K562 (cell line): ENCODE measurements at regions not wholly inside any gene's neighbourhood (a gene's known extent, or its start where the extent isn't known, plus 50 kb on each side); places are given as distances from the start of the nearest gene placed in this dataset.

Experiments
- ATAC-seq: fragments of 200-7000 bp; cut with Tn5 transposase; 3 replicates; pipeline ENCODE4 v1.9.1; 2020; ENCODE audit warnings: moderate library complexity
- BruUV-seq: library from RNA; stranded (reverse); fragments of 400-500 nt; replicated peaks from 2 replicates; lab custom pipeline; 2021; lab: Mats Ljungman, UMichigan
- CTCF ChIA-PET: fragments of 300-600 bp; formaldehyde crosslinking; extraction: SDS; loops from one replicate; lab custom pipeline; 2021; ENCODE audit warnings: low intra/inter-chr PET ratio; lab: Yijun Ruan, JAX
- POLR2A ChIA-PET: fragments of 300-600, 350-650 bp; sonication (Branson Sonifier 250); formaldehyde crosslinking; extraction: SDS; loops from one replicate; lab custom pipeline; 2021; ENCODE audit warnings: antibody characterized with exemption, inconsistent platforms; lab: Yijun Ruan, JAX
- DNase-seq, 4 experiments: peaks; one replicate each; pipeline versions ENCODE4 v3.0.0 to v3.0.0-alpha.2; 2011 to 2018; ENCODE audit warnings: low spot score in 3 of 4, mixed read lengths in 3 of 4; ENCODE audit errors: extremely low read depth in 1 of 4
- FAIRE-seq: peaks from 2 replicates; lab custom pipeline; 2011; peaks lifted over from hg19 to GRCh38; lab: Jason Lieb, UNC
- H2AFZ ChIP-seq: 2 replicates; pipeline ENCODE4 v1.6.0; 2011; ENCODE audit warnings: low read depth, low read length, control low read depth, inconsistent platforms
- H3K27ac ChIP-seq: fragments of 200-600 bp; 3 replicates; pipeline ENCODE4 v1.8.0; 2011; ENCODE audit warnings: low read depth, mild to moderate bottlenecking, control low read depth, inconsistent platforms, low read length, moderate library complexity, mixed read lengths; ENCODE audit errors: extremely low read depth
- H3K27me3 ChIP-seq, 2 experiments: fragments of 300-600 bp in 1 of 2; 2 replicates in 1 of 2; 3 replicates in 1 of 2; pipeline versions ENCODE4 v1.6.0 to v1.8.0; 2011; ENCODE audit warnings: inconsistent platforms in 2 of 2, low read length in 2 of 2, mild to moderate bottlenecking in 1 of 2, mixed read lengths in 1 of 2, moderate library complexity in 1 of 2; ENCODE audit not compliant: control insufficient read depth in 2 of 2, insufficient read depth in 2 of 2
- H3K36me3 ChIP-seq: fragments of 300-600 bp; 3 replicates; pipeline ENCODE4 v1.8.0; 2011; ENCODE audit warnings: mild to moderate bottlenecking, low read length, inconsistent platforms; ENCODE audit not compliant: control insufficient read depth, insufficient read depth
- H3K4me1 ChIP-seq, 2 experiments: fragments of 200-600 bp in 1 of 2; replicated peaks in 1 of 2; 2 replicates in 1 of 2; 3 replicates in 1 of 2; pipeline versions ENCODE4 v1.5.1 to v1.8.0; 2011; ENCODE audit warnings: inconsistent platforms in 2 of 2, low read length in 2 of 2, mild to moderate bottlenecking in 1 of 2, mixed read lengths in 1 of 2, moderate library complexity in 1 of 2; ENCODE audit not compliant: control insufficient read depth in 2 of 2, insufficient read depth in 2 of 2
- H3K4me2 ChIP-seq: 2 replicates; pipeline ENCODE4 v1.6.1; 2011; ENCODE audit warnings: low read length, control low read depth, inconsistent platforms, mixed read lengths; ENCODE audit not compliant: insufficient read depth
- H3K4me3 ChIP-seq: fragments of 200-600 bp; sonication (generic), shearing (Covaris generic); 2 replicates; pipeline ENCODE4 v1.5.1; 2016; ENCODE audit warnings: control low read depth, inconsistent platforms
- H3K79me2 ChIP-seq: fragments of 200-600 bp; 3 replicates; pipeline ENCODE4 v1.8.0; 2011; ENCODE audit warnings: low read length, inconsistent platforms; ENCODE audit not compliant: control insufficient read depth, insufficient read depth
- H3K9ac ChIP-seq, 2 experiments: 2 replicates each; pipeline versions ENCODE4 v1.6.0 to v1.6.1; 2011; ENCODE audit warnings: low read depth in 2 of 2, low read length in 2 of 2, control low read depth in 1 of 2, inconsistent platforms in 1 of 2, mild to moderate bottlenecking in 1 of 2, mixed read lengths in 1 of 2; ENCODE audit not compliant: insufficient read depth in 1 of 2
- H3K9me1 ChIP-seq: one replicate; pipeline ENCODE4 v1.6.0; 2011; ENCODE audit warnings: inconsistent platforms, mild to moderate bottlenecking, low read length, moderate library complexity; ENCODE audit not compliant: control insufficient read depth, insufficient read depth
- H3K9me3 ChIP-seq: replicated peaks from 2 replicates; pipeline ENCODE4 v1.5.1; 2011; ENCODE audit warnings: low read depth, low read length, inconsistent platforms; ENCODE audit not compliant: control insufficient read depth, insufficient read depth
- H4K20me1 ChIP-seq: replicated peaks from 2 replicates; pipeline ENCODE4 v1.6.1; 2011; ENCODE audit warnings: low read length, inconsistent platforms, mixed read lengths; ENCODE audit not compliant: control insufficient read depth, insufficient read depth
- ARID3A ChIP-seq: IDR thresholded peaks from 2 replicates; pipeline ENCODE4 v1.6.1; 2012; ENCODE audit warnings: low read depth, low read length, improper control_type of control experiment, borderline replicate concordance
- BHLHE40 ChIP-seq: IDR thresholded peaks from 2 replicates; pipeline ENCODE4 v1.6.1; 2011; ENCODE audit warnings: low read length, improper control_type of control experiment
- BRD9 ChIP-seq: fragments of 450-650 bp; IDR thresholded peaks from 2 replicates; pipeline ENCODE4 v1.6.1; 2018; ENCODE audit warnings: low read depth; ENCODE audit not compliant: partially characterized antibody
- BRF1 ChIP-seq: IDR thresholded peaks from 3 replicates; pipeline ENCODE4 v1.6.1; 2011; ENCODE audit warnings: borderline replicate concordance, mild to moderate bottlenecking; ENCODE audit not compliant: insufficient read length; ENCODE audit errors: extremely low read depth
- CBFA2T3 ChIP-seq: fragments of 450-650 bp; IDR thresholded peaks from 2 replicates; pipeline ENCODE4 v1.6.1; 2017
- CBX2 ChIP-seq: fragments of 200-600 bp; sonication (generic); IDR thresholded peaks from one replicate; pipeline ENCODE4 v1.6.1; 2012; ENCODE audit warnings: mild to moderate bottlenecking, low read length, inconsistent platforms; ENCODE audit not compliant: insufficient read depth, poor library complexity, severe bottlenecking
- CHD2 ChIP-seq: IDR thresholded peaks from 2 replicates; pipeline ENCODE4 v1.6.1; 2011; ENCODE audit warnings: low read depth, low read length
- HES1 ChIP-seq: fragments of 450-650 bp; IDR thresholded peaks from 2 replicates; pipeline ENCODE4 v1.6.1; 2016; ENCODE audit warnings: low read depth, mild to moderate bottlenecking, moderate library complexity
- HNRNPK ChIP-seq: fragments of 200-400 bp; formaldehyde crosslinking; IDR thresholded peaks from one replicate; pipeline ENCODE4 v1.6.1; 2018; ENCODE audit warnings: mild to moderate bottlenecking, low read depth, low read length; ENCODE audit not compliant: poor library complexity, severe bottlenecking
- HNRNPL ChIP-seq: fragments of 200-400 bp; formaldehyde crosslinking; IDR thresholded peaks from 2 replicates; pipeline ENCODE4 v1.6.1; 2017; ENCODE audit warnings: low read depth, mild to moderate bottlenecking, low read length
- KLF16 ChIP-seq: IDR thresholded peaks from 2 replicates; pipeline ENCODE4 v1.6.1; 2016; ENCODE audit warnings: antibody characterized with exemption
- MCM2 ChIP-seq: fragments of 450-650 bp; IDR thresholded peaks from 2 replicates; pipeline ENCODE4 v1.6.1; 2017; ENCODE audit warnings: low read depth, mild to moderate bottlenecking
- MCM7 ChIP-seq, 2 experiments: fragments of 450-650 bp; IDR thresholded peaks; 2 replicates each; pipeline ENCODE4 v1.6.1; 2016 to 2018
- MXD1 ChIP-seq: fragments of 250-450 bp; sonication (Bioruptor Pico); IDR thresholded peaks from 2 replicates; pipeline ENCODE4 v1.8.0; 2021; ENCODE audit warnings: borderline replicate concordance, mild to moderate bottlenecking, moderate library complexity; ENCODE audit not compliant: poor library complexity, severe bottlenecking
- NCOA2 ChIP-seq, 2 experiments: fragments of 450-650 bp; IDR thresholded peaks; 2 replicates each; pipeline ENCODE4 v1.6.1; 2018; ENCODE audit warnings: mild to moderate bottlenecking in 2 of 2, moderate library complexity in 1 of 2; ENCODE audit not compliant: partially characterized antibody in 2 of 2
- RFX1 ChIP-seq: fragments of 450-650 bp; IDR thresholded peaks from 2 replicates; pipeline ENCODE4 v1.6.1; 2016; ENCODE audit warnings: mild to moderate bottlenecking, moderate library complexity
- TGIF2 ChIP-seq: sonication (generic); formaldehyde crosslinking; IDR thresholded peaks from 2 replicates; pipeline ENCODE4 v1.8.1; 2022; ENCODE audit warnings: mild to moderate bottlenecking, missing genetic modification reagents, moderate library complexity
- ZNF217 ChIP-seq: sonication (generic); formaldehyde crosslinking; IDR thresholded peaks from 2 replicates; pipeline ENCODE4 v1.8.0; 2022; ENCODE audit warnings: mild to moderate bottlenecking, missing genetic modification reagents
- WGBS: fragments of 100-300 bp; shearing (Covaris generic); methylation state at CpG from one replicate; pipeline ENCODE4 v1.1.6; 2016; ENCODE audit warnings: low coverage, mixed read lengths; ENCODE audit not compliant: insufficient coverage; ENCODE audit errors: missing lambda C conversion rate; 5-methylcytosine and 5-hydroxymethylcytosine counted together
- in situ Hi-C: fragments of 300-500 bp; cut with MboI; formaldehyde crosslinking; loops from 4 replicates; pipeline ENCODE4 v1.15.0; 2018; ENCODE audit warnings: inconsistent platforms, mixed read lengths
- intact Hi-C: fragments of 100-400 bp; cut with micrococcal nuclease; formaldehyde crosslinking; loops from 2 replicates; pipeline ENCODE4 v1.14.2; 2022

- CTCF ChIA-PET: no interaction called here
- H3K9ac ChIP-seq: no peak overlapping the region
- POLR2A ChIA-PET: no interaction called here
Observed at GRCh38 chr12:22122359-22122758, 76.3 kb downstream of the CMAS start.

More at GRCh38 chr12:22122359-22122758, 76.3 kb downstream of the CMAS start:
- 0% methylated on average over 1 of the region's 2 CpGs for WGBS
- no peak overlapping the region for H2AFZ ChIP-seq
- no peak overlapping the region for H3K27ac ChIP-seq
- in situ Hi-C loops (no loop called here), intact Hi-C loops (no loop called here)
- BruUV-seq: no TSS peak
- H3K27me3 ChIP-seq: no peaks in the 10 kb centered on the region
- FAIRE-seq (no peak), DNase-seq (no peak), ATAC-seq (no peak)
- TF ChIP-seq CBFA2T3 (no peak), HNRNPK (no peak), HNRNPL (no peak), MCM7 (IDR thresholded peaks at IDR 0.05) (no peak), CHD2 (no peak), TGIF2 (CRISPR knock-in tag) (no peak), MXD1 (CRISPR knock-in tag) (no peak), BRD9 (no peak), MCM2 (no peak), HES1 (no peak), RFX1 (no peak), BRF1 (no peak), KLF16 (no peak), ARID3A (no peak), NCOA2 (IDR thresholded peaks at IDR 0.05; ENCODE audit: partially characterized antibody in 2 of 2) (no peak), BHLHE40 (no peak), CBX2 (no peak), ZNF217 (CRISPR knock-in tag) (no peak)
- no peaks in the 10 kb centered on the region for H3K9me1 ChIP-seq
- H3K4me3 ChIP-seq: no peak overlapping the region
- no peaks in the 10 kb centered on the region for H3K36me3 ChIP-seq
- no peaks in the 10 kb centered on the region for H3K9me3 ChIP-seq
- H3K4me1 ChIP-seq: no peaks in the 10 kb centered on the region
- no peaks in the 10 kb centered on the region for H3K79me2 ChIP-seq
- H3K4me2 ChIP-seq: no peak overlapping the region
- H4K20me1 ChIP-seq: no peaks in the 10 kb centered on the region
